ENCODE measurements at regions not wholly inside any gene's neighbourhood (a gene's known extent, or its start where the extent isn't known, plus 50 kb on each side); places are given as distances from the start of the nearest gene placed in this dataset.

- no peaks in the 10 kb centered on the region for H3K27me3 ChIP-seq (ENCODE audit: insufficient read depth, poor library complexity, severe bottlenecking)
- DNase-seq (ENCODE audit: low spot score) (no peak), ATAC-seq (ENCODE audit: low read depth) (no peak)
- no peak overlapping the region for H3K4me3 ChIP-seq (ENCODE audit: severe bottlenecking)
- no peak overlapping the region for H3K27ac ChIP-seq (ENCODE audit: poor library complexity, severe bottlenecking)
- H3K4me1 ChIP-seq (ENCODE audit: insufficient read depth, poor library complexity, severe bottlenecking), result no peaks in the 10 kb centered on the region
- H3K9me3 ChIP-seq (ENCODE audit: severe bottlenecking), result no peaks in the 10 kb centered on the region
- H3K36me3 ChIP-seq (ENCODE audit: low read depth), result no peaks in the 10 kb centered on the region
- TF ChIP-seq CTCF (IDR thresholded peaks at IDR 0.05; ENCODE audit: poor library complexity, severe bottlenecking), result no peak
These were observed 1321.7 kb downstream of the TBC1D22A start for GRCh38 chr22:48084041-48084728.

GRCh38 chr22:48083502-48083901 is 1321.1 kb downstream of the TBC1D22A start:
- ATAC-seq (ENCODE audit: low read depth), result no peak
- Histone ChIP-seq H3K4me1 (ENCODE audit: insufficient read depth, poor library complexity, severe bottlenecking) (no peaks in the 10 kb centered on the region), H3K9me3 (ENCODE audit: severe bottlenecking) (no peaks in the 10 kb centered on the region)

GRCh38 chr22:48082284-48082683 is 1319.8 kb downstream of the TBC1D22A start:
- TF ChIP-seq CTCF (IDR thresholded peaks at IDR 0.05; ENCODE audit: poor library complexity, severe bottlenecking), result no peak
- Histone ChIP-seq H3K9me3 (ENCODE audit: severe bottlenecking) (no peaks in the 10 kb centered on the region), H3K36me3 (ENCODE audit: low read depth) (no peaks in the 10 kb centered on the region), H3K4me3 (ENCODE audit: severe bottlenecking) (no peak overlapping the region), H3K27ac (ENCODE audit: poor library complexity, severe bottlenecking) (no peak overlapping the region), H3K4me1 (ENCODE audit: insufficient read depth, poor library complexity, severe bottlenecking) (no peaks in the 10 kb centered on the region), H3K27me3 (ENCODE audit: insufficient read depth, poor library complexity, severe bottlenecking) (no peaks in the 10 kb centered on the region)
- ATAC-seq (ENCODE audit: low read depth) (no peak), DNase-seq (ENCODE audit: low spot score) (no peak)

More at GRCh38 chr22:48083502-48083901, 1321.1 kb downstream of the TBC1D22A start:
- Histone ChIP-seq H3K36me3 (ENCODE audit: low read depth) (no peaks in the 10 kb centered on the region), H3K27ac (ENCODE audit: poor library complexity, severe bottlenecking) (no peak overlapping the region), H3K27me3 (ENCODE audit: insufficient read depth, poor library complexity, severe bottlenecking) (no peaks in the 10 kb centered on the region), H3K4me3 (ENCODE audit: severe bottlenecking) (no peak overlapping the region)
- DNase-seq (ENCODE audit: low spot score), result no peak
- no peak for TF ChIP-seq CTCF (IDR thresholded peaks at IDR 0.05; ENCODE audit: poor library complexity, severe bottlenecking)

GRCh38 chr22:48081281-48081680 is 1318.8 kb downstream of the TBC1D22A start:
- Histone ChIP-seq H3K27me3 (ENCODE audit: insufficient read depth, poor library complexity, severe bottlenecking) (no peaks in the 10 kb centered on the region), H3K9me3 (ENCODE audit: severe bottlenecking) (no peaks in the 10 kb centered on the region), H3K4me3 (ENCODE audit: severe bottlenecking) (no peak overlapping the region), H3K4me1 (ENCODE audit: insufficient read depth, poor library complexity, severe bottlenecking) (no peaks in the 10 kb centered on the region), H3K36me3 (ENCODE audit: low read depth) (no peaks in the 10 kb centered on the region), H3K27ac (ENCODE audit: poor library complexity, severe bottlenecking) (no peak overlapping the region)
- no peak for DNase-seq (ENCODE audit: low spot score)
- ATAC-seq (ENCODE audit: low read depth), result no peak
- no peak for TF ChIP-seq CTCF (IDR thresholded peaks at IDR 0.05; ENCODE audit: poor library complexity, severe bottlenecking)
